Central memory CD8-positive, alpha-beta T cell (primary cell): ENCODE measurements at regions not wholly inside any gene's neighbourhood (a gene's known extent, or its start where the extent isn't known, plus 50 kb on each side); places are given as distances from the start of the nearest gene placed in this dataset.
"Not testable (repeated sequence)": the region's sequence is repeated elsewhere in the genome, so short reads cannot be mapped to it uniquely, and the experiment has no call there.

Experiments
- ATAC-seq: fragments of 150-1000 bp; cut with Tn5 transposase; replicated peaks from 2 replicates; pipeline ENCODE4 v1.10.0; 2022; ENCODE audit warnings: mild to moderate bottlenecking, moderate FRiP score, moderate number of reproducible peaks; ENCODE audit not compliant: poor library complexity, severe bottlenecking; ENCODE audit errors: extremely low read depth
- DNase-seq, 2 donors: peaks; one replicate each; pipeline ENCODE4 v3.0.0; 2021; ENCODE audit warnings: low spot score in 2 of 2
- H3K27ac Mint-ChIP-seq: one replicate; pipeline ENCODE4 v1.8.0; 2022; ENCODE audit warnings: low read depth, mild to moderate bottlenecking, moderate library complexity, mixed read lengths
- H3K27me3 Mint-ChIP-seq: one replicate; pipeline ENCODE4 v1.8.0; 2022; ENCODE audit warnings: mixed read lengths
- H3K36me3 Mint-ChIP-seq: one replicate; pipeline ENCODE4 v1.8.0; 2022; ENCODE audit warnings: mild to moderate bottlenecking, moderate library complexity, mixed read lengths; ENCODE audit not compliant: insufficient read depth
- H3K4me1 Mint-ChIP-seq: one replicate; pipeline ENCODE4 v1.8.0; 2022; ENCODE audit warnings: mixed read lengths
- H3K4me3 Mint-ChIP-seq: one replicate; pipeline ENCODE4 v1.8.0; 2022; ENCODE audit warnings: mild to moderate bottlenecking, moderate library complexity, mixed read lengths
- H3K9me3 Mint-ChIP-seq: one replicate; pipeline ENCODE4 v1.8.0; 2022; ENCODE audit warnings: mixed read lengths

GRCh38 chr14:28952666-28953065, 186.1 kb downstream of the FOXG1 start:
- Mint-ChIP-seq H3K9me3 (peaks cover 32% of the 10 kb centered on the region), H3K27ac (no peak overlapping the region), H3K27me3 (no peaks in the 10 kb centered on the region), H3K4me1 (no peaks in the 10 kb centered on the region), H3K36me3 (no peaks in the 10 kb centered on the region), H3K4me3 (no peak overlapping the region)
- DNase-seq, result no peak
- no peak for ATAC-seq

GRCh38 chr14:28953973-28954372, 187.4 kb downstream of the FOXG1 start:
- Mint-ChIP-seq H3K9me3 (peaks cover 35% of the 10 kb centered on the region), H3K36me3 (no peaks in the 10 kb centered on the region), H3K4me1 (no peaks in the 10 kb centered on the region), H3K27ac (no peak overlapping the region), H3K27me3 (no peaks in the 10 kb centered on the region), H3K4me3 (no peak overlapping the region)
- DNase-seq, result no peak
- ATAC-seq, result no peak

GRCh38 chr14:28966416-28967233, 200.0 kb downstream of the FOXG1 start:
- Mint-ChIP-seq H3K27me3 (no peaks in the 10 kb centered on the region), H3K27ac (no peak overlapping the region), H3K9me3 (peaks cover 13% of the 10 kb centered on the region), H3K4me1 (no peaks in the 10 kb centered on the region), H3K4me3 (no peak overlapping the region), H3K36me3 (peaks cover 8% of the 10 kb centered on the region)
- no peak for DNase-seq
- no peak for ATAC-seq

GRCh38 chr14:28975084-28975483, 208.5 kb downstream of the FOXG1 start:
- Mint-ChIP-seq H3K4me3 (no peak overlapping the region), H3K9me3 (peaks cover 17% of the 10 kb centered on the region), H3K36me3 (peaks cover 4% of the 10 kb centered on the region), H3K27ac (no peak overlapping the region), H3K27me3 (no peaks in the 10 kb centered on the region), H3K4me1 (no peaks in the 10 kb centered on the region)
- ATAC-seq (no peak), DNase-seq (no peak)

- Mint-ChIP-seq H3K27ac (no peak overlapping the region), H3K4me1 (no peaks in the 10 kb centered on the region), H3K36me3 (no peaks in the 10 kb centered on the region), H3K4me3 (no peak overlapping the region), H3K9me3 (peaks cover 44% of the 10 kb centered on the region), H3K27me3 (no peaks in the 10 kb centered on the region)
- ATAC-seq, result no peak
- no peak for DNase-seq
These were observed 215.6 kb downstream of the FOXG1 start for GRCh38 chr14:28982228-28982627.

GRCh38 chr14:28983279-28983678, 216.7 kb downstream of the FOXG1 start:
- Mint-ChIP-seq H3K4me3 (no peak overlapping the region), H3K36me3 (no peaks in the 10 kb centered on the region), H3K27me3 (no peaks in the 10 kb centered on the region), H3K27ac (no peak overlapping the region), H3K9me3 (peaks cover 52% of the 10 kb centered on the region), H3K4me1 (no peaks in the 10 kb centered on the region)
- ATAC-seq (no peak), DNase-seq (no peak)

- Mint-ChIP-seq H3K4me3 (no peak overlapping the region), H3K4me1 (no peaks in the 10 kb centered on the region), H3K27ac (no peak overlapping the region), H3K27me3 (no peaks in the 10 kb centered on the region), H3K36me3 (no peaks in the 10 kb centered on the region), H3K9me3 (peaks cover 29% of the 10 kb centered on the region)
- no peak for ATAC-seq
- no peak for DNase-seq
These were observed 220.9 kb downstream of the FOXG1 start for GRCh38 chr14:28987516-28987915.

GRCh38 chr14:28997196-28997595, 230.6 kb downstream of the FOXG1 start:
- H3K36me3 Mint-ChIP-seq, H3K4me1 Mint-ChIP-seq, H3K27ac Mint-ChIP-seq, ATAC-seq, H3K4me3 Mint-ChIP-seq, DNase-seq, H3K27me3 Mint-ChIP-seq: not testable (repeated sequence)
- peaks cover 16% of the 10 kb centered on the region for H3K9me3 Mint-ChIP-seq

- no peaks in the 10 kb centered on the region for H3K4me1 Mint-ChIP-seq
- peaks cover 16% of the 10 kb centered on the region for H3K9me3 Mint-ChIP-seq
- no peaks in the 10 kb centered on the region for H3K27me3 Mint-ChIP-seq
These were observed 233.1 kb downstream of the FOXG1 start for GRCh38 chr14:28999656-29000055.

GRCh38 chr14:29005647-29006046, 239.1 kb downstream of the FOXG1 start:
- Mint-ChIP-seq H3K4me1 (no peaks in the 10 kb centered on the region), H3K4me3 (no peak overlapping the region), H3K9me3 (peaks cover 17% of the 10 kb centered on the region), H3K27ac (no peak overlapping the region), H3K36me3 (no peaks in the 10 kb centered on the region), H3K27me3 (no peaks in the 10 kb centered on the region)
- DNase-seq, result no peak
- ATAC-seq, result no peak

More at GRCh38 chr14:28999656-29000055, 233.1 kb downstream of the FOXG1 start:
- ATAC-seq, result no peak
- Mint-ChIP-seq H3K27ac (no peak overlapping the region), H3K36me3 (no peaks in the 10 kb centered on the region), H3K4me3 (no peak overlapping the region)
- no peak for DNase-seq

- Mint-ChIP-seq H3K36me3 (no peaks in the 10 kb centered on the region), H3K4me1 (no peaks in the 10 kb centered on the region), H3K9me3 (peaks cover 29% of the 10 kb centered on the region), H3K4me3 (no peak overlapping the region), H3K27me3 (no peaks in the 10 kb centered on the region), H3K27ac (no peak overlapping the region)
- ATAC-seq, result no peak
- DNase-seq, result no peak
These were observed 241.4 kb downstream of the FOXG1 start for GRCh38 chr14:29007990-29008389.

- no peak overlapping the region for H3K27ac Mint-ChIP-seq
- peaks cover 32% of the 10 kb centered on the region for H3K9me3 Mint-ChIP-seq
- no peaks in the 10 kb centered on the region for H3K36me3 Mint-ChIP-seq
- H3K4me3 Mint-ChIP-seq, result no peak overlapping the region
- DNase-seq (no peak), ATAC-seq (no peak)
- H3K27me3 Mint-ChIP-seq, result no peaks in the 10 kb centered on the region
- no peaks in the 10 kb centered on the region for H3K4me1 Mint-ChIP-seq
These were observed 249.7 kb downstream of the FOXG1 start for GRCh38 chr14:29016050-29016900.

- H3K27me3 Mint-ChIP-seq, H3K4me1 Mint-ChIP-seq, H3K36me3 Mint-ChIP-seq, H3K4me3 Mint-ChIP-seq, ATAC-seq, H3K27ac Mint-ChIP-seq, DNase-seq: not testable (repeated sequence)
- peaks cover 42% of the 10 kb centered on the region for H3K9me3 Mint-ChIP-seq
These were observed 256.9 kb downstream of the FOXG1 start for GRCh38 chr14:29023505-29023904.
